Gastroesophageal sphincter (tissue), 4 donors: ENCODE measurements at regions not wholly inside any gene's neighbourhood (a gene's known extent, or its start where the extent isn't known, plus 50 kb on each side); places are given as distances from the start of the nearest gene placed in this dataset.
"Not testable (repeated sequence)": the region's sequence is repeated elsewhere in the genome, so short reads cannot be mapped to it uniquely, and the experiment has no call there.

Experiments
- ATAC-seq: fragments of 150-250 bp; one replicate; pipeline ENCODE4 v1.9.1; 2016; ENCODE audit warnings: mild to moderate bottlenecking, moderate library complexity
- H3K27ac ChIP-seq, 4 donors: fragments of 200-600 bp; sonication (generic) in 3 of 4; 1 replicate in 3 of 4; 2 replicates in 1 of 4; pipeline ENCODE4 v1.5.1; 2016 to 2019
- H3K27me3 ChIP-seq: fragments of 200-600 bp; sonication (generic); one replicate; pipeline ENCODE4 v1.5.1; 2019
- H3K36me3 ChIP-seq, 2 donors: fragments of 200-600 bp; sonication (generic); one replicate each; pipeline ENCODE4 v1.5.1; 2019; ENCODE audit warnings: control low read depth in 1 of 2
- H3K4me1 ChIP-seq, 3 donors: fragments of 200-600 bp; sonication (generic); 1 replicate in 2 of 3; 2 replicates in 1 of 3; pipeline ENCODE4 v1.5.1; 2016 to 2019; ENCODE audit warnings: control low read depth in 2 of 3
- H3K4me3 ChIP-seq, 2 donors: fragments of 200-600 bp; sonication (generic); one replicate each; pipeline ENCODE4 v1.5.1; 2019; ENCODE audit warnings: mild to moderate bottlenecking in 1 of 2, moderate library complexity in 1 of 2
- H3K9me3 ChIP-seq, 3 donors: fragments of 200-600 bp; sonication (generic); one replicate each; pipeline ENCODE4 v1.5.1; 2017 to 2019; ENCODE audit warnings: control low read depth in 2 of 3
- EP300 ChIP-seq: sonication (generic); formaldehyde crosslinking; IDR thresholded peaks from one replicate; pipeline ENCODE4 v1.6.1; 2017; ENCODE audit warnings: antibody characterized with exemption, mild to moderate bottlenecking
- POLR2A ChIP-seq, 2 donors: fragments of 450-650 bp; IDR thresholded peaks; one replicate each; pipeline ENCODE4 v1.6.1; 2017; ENCODE audit warnings: antibody characterized with exemption in 2 of 2, mild to moderate bottlenecking in 2 of 2, moderate library complexity in 1 of 2
- POLR2AphosphoS5 ChIP-seq: sonication (generic); formaldehyde crosslinking; IDR thresholded peaks from one replicate; pipeline ENCODE4 v1.6.1; 2017; ENCODE audit warnings: antibody characterized with exemption
- WGBS, 2 donors: methylation state at CpG; one replicate each; pipeline ENCODE4 v1.1.5; 2018; ENCODE audit warnings: low coverage in 1 of 2; 5-methylcytosine and 5-hydroxymethylcytosine counted together
- TF ChIP-seq, protein P1 (sequence below), 4 experiments: fragments of 200-600 bp in 2 of 4; fragments of 450-650 bp in 2 of 4; sonication (generic) in 1 of 4; IDR thresholded peaks; one replicate each; pipeline ENCODE4 v1.5.1; 2017 to 2019; ENCODE audit warnings: antibody characterized with exemption in 4 of 4, mild to moderate bottlenecking in 2 of 4, moderate library complexity in 2 of 4

DNA sequence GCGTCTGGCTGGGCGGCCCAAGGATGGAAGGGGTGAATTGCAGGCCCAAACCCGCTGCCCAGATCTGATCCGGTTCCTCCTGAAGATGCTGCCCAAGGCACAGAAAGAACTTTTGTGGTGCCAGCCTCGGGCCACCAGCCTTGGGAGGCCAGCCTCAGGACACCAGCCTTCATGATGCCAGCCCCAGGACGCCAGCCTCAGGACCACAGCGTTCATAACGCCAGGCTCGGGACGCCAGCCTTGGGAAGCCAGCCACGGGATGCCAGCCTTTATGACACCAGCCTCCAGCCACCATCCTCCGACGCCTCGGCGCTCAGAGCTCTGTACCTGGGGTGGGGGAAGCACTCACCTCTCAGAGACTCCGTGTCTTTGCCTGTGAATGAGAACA is 107.8 kb downstream of the ADRA2C start:
- no peak overlapping the region for H3K4me3 ChIP-seq
- peaks cover 0 to 22% (median 0%) of the 10 kb centered on the region in 3 donors for H3K9me3 ChIP-seq
- TF ChIP-seq POLR2AphosphoS5 (no peak), POLR2A (IDR thresholded peaks at IDR 0.05) (no peak), EP300 (no peak)
- TF ChIP-seq, protein P1, sequence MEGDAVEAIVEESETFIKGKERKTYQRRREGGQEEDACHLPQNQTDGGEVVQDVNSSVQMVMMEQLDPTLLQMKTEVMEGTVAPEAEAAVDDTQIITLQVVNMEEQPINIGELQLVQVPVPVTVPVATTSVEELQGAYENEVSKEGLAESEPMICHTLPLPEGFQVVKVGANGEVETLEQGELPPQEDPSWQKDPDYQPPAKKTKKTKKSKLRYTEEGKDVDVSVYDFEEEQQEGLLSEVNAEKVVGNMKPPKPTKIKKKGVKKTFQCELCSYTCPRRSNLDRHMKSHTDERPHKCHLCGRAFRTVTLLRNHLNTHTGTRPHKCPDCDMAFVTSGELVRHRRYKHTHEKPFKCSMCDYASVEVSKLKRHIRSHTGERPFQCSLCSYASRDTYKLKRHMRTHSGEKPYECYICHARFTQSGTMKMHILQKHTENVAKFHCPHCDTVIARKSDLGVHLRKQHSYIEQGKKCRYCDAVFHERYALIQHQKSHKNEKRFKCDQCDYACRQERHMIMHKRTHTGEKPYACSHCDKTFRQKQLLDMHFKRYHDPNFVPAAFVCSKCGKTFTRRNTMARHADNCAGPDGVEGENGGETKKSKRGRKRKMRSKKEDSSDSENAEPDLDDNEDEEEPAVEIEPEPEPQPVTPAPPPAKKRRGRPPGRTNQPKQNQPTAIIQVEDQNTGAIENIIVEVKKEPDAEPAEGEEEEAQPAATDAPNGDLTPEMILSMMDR (IDR thresholded peaks at IDR 0.05): no peak
- WGBS, 2 donors: 63 to 94% methylated on average over 5 to 9 of the region's 16 CpGs
- no peaks in the 10 kb centered on the region for H3K36me3 ChIP-seq
- ATAC-seq: no peak
- peaks cover 0 to 12% (median 0%) of the 10 kb centered on the region in 3 donors for H3K4me1 ChIP-seq
- peaks cover 100% of the 10 kb centered on the region for H3K27me3 ChIP-seq
- H3K27ac ChIP-seq: no peak overlapping the region

DNA sequence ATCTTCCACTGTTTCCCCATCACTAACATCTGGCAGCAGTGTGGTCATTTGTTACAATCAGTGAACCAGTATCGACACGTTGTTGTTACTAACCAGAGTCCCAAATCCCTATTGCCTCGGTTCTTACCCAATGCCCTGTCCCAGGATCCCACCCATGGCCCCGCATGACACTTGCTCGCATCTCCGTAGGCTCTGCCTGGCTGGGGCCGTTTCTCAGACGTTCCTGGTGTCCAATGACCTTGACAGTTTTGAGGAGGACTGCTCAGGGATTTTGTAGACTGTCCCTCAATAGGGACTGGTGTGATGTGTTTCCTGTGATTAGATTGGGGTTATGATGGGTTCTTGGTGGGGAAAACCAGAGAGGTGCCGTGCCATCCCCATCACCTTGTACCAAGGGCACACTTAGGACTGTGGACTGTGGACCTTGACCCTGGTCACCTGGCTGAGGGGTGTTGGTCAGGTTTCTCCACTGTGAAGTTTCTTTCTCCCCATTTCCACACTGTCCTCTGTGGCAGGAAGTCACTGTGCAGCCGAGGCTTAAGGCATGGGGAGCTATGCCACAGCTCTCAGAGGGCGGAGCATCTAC is 108.4 kb downstream of the ADRA2C start:
- ATAC-seq: no peak
- no peak overlapping the region for H3K27ac ChIP-seq
- peaks cover 100% of the 10 kb centered on the region for H3K27me3 ChIP-seq
- peaks cover 0 to 14% (median 0%) of the 10 kb centered on the region in 3 donors for H3K4me1 ChIP-seq
- WGBS, 2 donors: 60 to 66% methylated on average over 4 to 8 of the region's 11 CpGs
- TF ChIP-seq POLR2AphosphoS5 (no peak), POLR2A (IDR thresholded peaks at IDR 0.05) (no peak), EP300 (no peak)
- TF ChIP-seq, protein P1 (IDR thresholded peaks at IDR 0.05): no peak
- no peak overlapping the region for H3K4me3 ChIP-seq
- peaks cover 0 to 22% (median 0%) of the 10 kb centered on the region in 3 donors for H3K9me3 ChIP-seq
- no peaks in the 10 kb centered on the region for H3K36me3 ChIP-seq

DNA sequence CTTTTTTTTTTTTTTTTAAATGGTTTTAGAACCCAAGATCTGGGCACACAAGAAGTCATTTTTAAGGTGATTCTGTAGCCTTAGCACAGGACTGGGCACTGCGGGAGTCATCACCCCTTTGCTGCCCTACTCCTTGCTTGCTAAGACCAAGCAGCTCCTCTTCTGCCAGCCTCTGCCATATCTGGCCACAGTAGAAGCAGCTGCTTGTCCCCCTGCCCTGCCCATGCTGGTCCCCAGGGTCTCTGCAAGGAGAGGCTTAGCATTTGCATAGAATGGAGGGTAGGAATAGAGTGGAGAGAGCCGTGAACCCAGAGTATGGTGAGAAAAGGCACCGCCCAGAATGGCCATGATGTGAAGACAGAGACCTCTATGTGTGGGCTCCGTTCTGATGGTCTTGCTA is 109.3 kb downstream of the ADRA2C start:
- H3K27me3 ChIP-seq: peaks cover 100% of the 10 kb centered on the region
- no peak for TF ChIP-seq EP300
- TF ChIP-seq, protein P1 (IDR thresholded peaks at IDR 0.05): no peak
- TF ChIP-seq POLR2AphosphoS5: no peak
- no peak for TF ChIP-seq POLR2A (IDR thresholded peaks at IDR 0.05)

DNA sequence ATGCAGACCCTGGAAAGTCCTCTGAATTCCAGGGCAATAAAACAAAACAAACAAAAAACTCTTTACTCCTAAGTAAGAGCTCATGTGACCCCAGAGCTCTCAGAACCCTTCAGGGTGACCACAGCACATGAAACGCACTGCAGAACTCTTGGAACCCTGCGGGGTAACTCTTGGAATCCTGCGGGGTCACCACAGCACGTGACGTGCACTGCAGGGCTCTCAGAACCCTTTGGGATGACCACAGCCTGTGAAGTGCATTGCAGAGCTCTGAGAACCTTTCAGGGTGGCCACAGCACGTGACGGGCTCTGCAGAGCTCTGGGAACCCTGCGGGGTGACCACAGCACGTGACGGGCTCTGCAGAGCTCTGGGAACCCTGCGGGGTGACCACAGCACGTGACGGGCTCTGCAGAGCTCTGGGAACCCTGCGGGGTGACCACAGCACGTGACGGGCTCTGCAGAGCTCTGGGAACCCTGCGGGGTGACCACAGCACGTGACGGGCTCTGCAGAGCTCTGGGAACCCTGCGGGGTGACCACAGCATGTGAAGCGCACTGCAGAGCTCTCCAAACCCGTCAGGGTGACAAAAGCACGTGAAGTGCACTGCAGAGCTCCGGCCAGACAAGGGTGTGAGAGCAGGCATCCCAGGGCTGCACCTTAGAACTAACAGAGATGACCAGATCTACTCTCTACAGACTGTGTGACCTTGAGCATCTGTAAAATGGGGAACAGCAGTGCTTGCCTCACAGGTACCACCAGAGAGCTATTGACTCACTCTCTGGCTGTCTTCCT is 110.1 kb downstream of the ADRA2C start:
- peaks cover 0 to 22% (median 0%) of the 10 kb centered on the region in 3 donors for H3K9me3 ChIP-seq
- H3K27me3 ChIP-seq: peaks cover 100% of the 10 kb centered on the region
- H3K27ac ChIP-seq, ATAC-seq, H3K36me3 ChIP-seq, H3K4me3 ChIP-seq: not testable (repeated sequence)
- H3K4me1 ChIP-seq: peaks cover 0 to 25% (median 4%) of the 10 kb centered on the region in 3 donors
- 49 to 90% methylated on average over 3 of the region's 24 CpGs for WGBS, 2 donors

More for the DNA sequence above, 109.3 kb downstream of the ADRA2C start:
- WGBS, 2 donors: 53 to 80% methylated on average over 1 to 3 of the region's 4 CpGs
- Histone ChIP-seq H3K36me3 (no peaks in the 10 kb centered on the region), H3K4me3 (no peak overlapping the region), H3K4me1 (peaks cover 0 to 23% (median 3%) of the 10 kb centered on the region in 3 donors), H3K9me3 (peaks cover 0 to 22% (median 0%) of the 10 kb centered on the region in 3 donors), H3K27ac (no peak overlapping the region)
- ATAC-seq: no peak

DNA sequence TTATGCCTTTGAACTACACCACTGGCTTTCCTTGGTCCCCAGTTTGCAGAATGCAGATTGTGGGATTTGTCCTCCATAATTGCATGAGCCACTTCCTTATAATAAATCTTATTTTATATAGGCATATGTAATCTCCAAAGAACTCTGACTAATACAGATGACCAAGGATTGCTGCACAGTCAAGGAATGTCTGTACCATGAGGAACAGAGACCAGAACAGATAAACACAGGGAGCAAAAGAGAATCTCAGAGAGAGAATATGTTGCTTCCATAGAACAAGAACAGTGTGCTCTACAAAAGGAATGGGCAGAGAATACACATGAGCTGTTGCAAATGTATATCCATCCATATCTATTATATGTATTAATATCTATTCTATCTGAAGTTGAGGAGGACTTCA is 111.1 kb downstream of the ADRA2C start:
- no peaks in the 10 kb centered on the region for H3K36me3 ChIP-seq
- peaks cover 0 to 15% (median 4%) of the 10 kb centered on the region in 3 donors for H3K4me1 ChIP-seq
- H3K4me3 ChIP-seq: no peak overlapping the region
- H3K27me3 ChIP-seq: peaks cover 98% of the 10 kb centered on the region
- H3K9me3 ChIP-seq: peaks cover 0 to 22% (median 0%) of the 10 kb centered on the region in 3 donors
- H3K27ac ChIP-seq: no peak overlapping the region
- TF ChIP-seq, protein P1 (IDR thresholded peaks at IDR 0.05): no peak
- TF ChIP-seq EP300 (no peak), POLR2AphosphoS5 (no peak)
- ATAC-seq: no peak
